Gastroesophageal sphincter (tissue), 4 donors: ENCODE measurements at regions not wholly inside any gene's neighbourhood (a gene's known extent, or its start where the extent isn't known, plus 50 kb on each side); places are given as distances from the start of the nearest gene placed in this dataset.
"Not testable (repeated sequence)": the region's sequence is repeated elsewhere in the genome, so short reads cannot be mapped to it uniquely, and the experiment has no call there.

Experiments
- ATAC-seq: fragments of 150-250 bp; one replicate; pipeline ENCODE4 v1.9.1; 2016; ENCODE audit warnings: mild to moderate bottlenecking, moderate library complexity
- H3K27ac ChIP-seq, 4 donors: fragments of 200-600 bp; sonication (generic) in 3 of 4; 1 replicate in 3 of 4; 2 replicates in 1 of 4; pipeline ENCODE4 v1.5.1; 2016 to 2019
- H3K27me3 ChIP-seq: fragments of 200-600 bp; sonication (generic); one replicate; pipeline ENCODE4 v1.5.1; 2019
- H3K36me3 ChIP-seq, 2 donors: fragments of 200-600 bp; sonication (generic); one replicate each; pipeline ENCODE4 v1.5.1; 2019; ENCODE audit warnings: control low read depth in 1 of 2
- H3K4me1 ChIP-seq, 3 donors: fragments of 200-600 bp; sonication (generic); 1 replicate in 2 of 3; 2 replicates in 1 of 3; pipeline ENCODE4 v1.5.1; 2016 to 2019; ENCODE audit warnings: control low read depth in 2 of 3
- H3K4me3 ChIP-seq, 2 donors: fragments of 200-600 bp; sonication (generic); one replicate each; pipeline ENCODE4 v1.5.1; 2019; ENCODE audit warnings: mild to moderate bottlenecking in 1 of 2, moderate library complexity in 1 of 2
- H3K9me3 ChIP-seq, 3 donors: fragments of 200-600 bp; sonication (generic); one replicate each; pipeline ENCODE4 v1.5.1; 2017 to 2019; ENCODE audit warnings: control low read depth in 2 of 3
- CTCF ChIP-seq, 4 experiments: fragments of 200-600 bp in 2 of 4; fragments of 450-650 bp in 2 of 4; sonication (generic) in 1 of 4; IDR thresholded peaks; one replicate each; pipeline ENCODE4 v1.5.1; 2017 to 2019; ENCODE audit warnings: antibody characterized with exemption in 4 of 4, mild to moderate bottlenecking in 2 of 4, moderate library complexity in 2 of 4
- EP300 ChIP-seq: sonication (generic); formaldehyde crosslinking; IDR thresholded peaks from one replicate; pipeline ENCODE4 v1.6.1; 2017; ENCODE audit warnings: antibody characterized with exemption, mild to moderate bottlenecking
- POLR2A ChIP-seq, 2 donors: fragments of 450-650 bp; IDR thresholded peaks; one replicate each; pipeline ENCODE4 v1.6.1; 2017; ENCODE audit warnings: antibody characterized with exemption in 2 of 2, mild to moderate bottlenecking in 2 of 2, moderate library complexity in 1 of 2
- POLR2AphosphoS5 ChIP-seq: sonication (generic); formaldehyde crosslinking; IDR thresholded peaks from one replicate; pipeline ENCODE4 v1.6.1; 2017; ENCODE audit warnings: antibody characterized with exemption
- WGBS, 2 donors: methylation state at CpG; one replicate each; pipeline ENCODE4 v1.1.5; 2018; ENCODE audit warnings: low coverage in 1 of 2; 5-methylcytosine and 5-hydroxymethylcytosine counted together

- no peak for TF ChIP-seq CTCF (IDR thresholded peaks at IDR 0.05)
- TF ChIP-seq POLR2A (IDR thresholded peaks at IDR 0.05) = no peak
- TF ChIP-seq EP300 = no peak
- TF ChIP-seq POLR2AphosphoS5 = no peak
- Histone ChIP-seq H3K27ac (no peak overlapping the region), H3K4me1 (no peaks in the 10 kb centered on the region), H3K9me3 (no peaks in the 10 kb centered on the region), H3K36me3 (no peaks in the 10 kb centered on the region), H3K4me3 (no peak overlapping the region), H3K27me3 (no peaks in the 10 kb centered on the region)
- 86 to 94% methylated on average over 7 of the region's 7 CpGs for WGBS, 2 donors
- no peak for ATAC-seq
Observed at GRCh38 chr9:38246833-38247232, 145.7 kb upstream of the ALDH1B1 start.

- H3K4me1 ChIP-seq = no peaks in the 10 kb centered on the region
- 67 to 80% methylated on average over 1 of the region's 1 CpG for WGBS, 2 donors
- no peaks in the 10 kb centered on the region for H3K36me3 ChIP-seq
- H3K9me3 ChIP-seq = no peaks in the 10 kb centered on the region
- ATAC-seq = no peak
- H3K27me3 ChIP-seq = no peaks in the 10 kb centered on the region
- no peak overlapping the region for H3K4me3 ChIP-seq
- TF ChIP-seq POLR2A (IDR thresholded peaks at IDR 0.05) (no peak), EP300 (no peak), POLR2AphosphoS5 (no peak), CTCF (IDR thresholded peaks at IDR 0.05) (no peak)
- no peak overlapping the region for H3K27ac ChIP-seq
Observed at GRCh38 chr9:38244971-38245370, 147.5 kb upstream of the ALDH1B1 start.

GRCh38 chr9:38243993-38244392, 148.5 kb upstream of the ALDH1B1 start:
- H3K36me3 ChIP-seq = no peaks in the 10 kb centered on the region
- ATAC-seq = no peak
- no peaks in the 10 kb centered on the region for H3K27me3 ChIP-seq
- 76 to 91% methylated on average over 3 to 4 of the region's 4 CpGs for whole genome bisulfite sequencing, 2 donors
- H3K27ac ChIP-seq = no peak overlapping the region
- no peaks in the 10 kb centered on the region for H3K4me1 ChIP-seq
- H3K9me3 ChIP-seq = no peaks in the 10 kb centered on the region
- H3K4me3 ChIP-seq = no peak overlapping the region
- no peak for TF ChIP-seq POLR2AphosphoS5
- no peak for TF ChIP-seq EP300
- no peak for TF ChIP-seq POLR2A (IDR thresholded peaks at IDR 0.05)
- no peak for TF ChIP-seq CTCF (IDR thresholded peaks at IDR 0.05)

GRCh38 chr9:38242151-38242550, 150.4 kb upstream of the ALDH1B1 start:
- not testable (repeated sequence) for H3K4me1 ChIP-seq, H3K27ac ChIP-seq, H3K27me3 ChIP-seq, H3K36me3 ChIP-seq, H3K4me3 ChIP-seq, ATAC-seq, H3K9me3 ChIP-seq
- WGBS, 2 donors = no CpG with 5 or more reads among the region's 30 CpGs

- WGBS, 2 donors = 100% methylated on average over 1 of the region's 2 CpGs; no CpG with 5 or more reads in 1 of the 2 donors
- Histone ChIP-seq H3K4me1 (no peaks in the 10 kb centered on the region), H3K9me3 (no peaks in the 10 kb centered on the region), H3K4me3 (no peak overlapping the region), H3K27me3 (no peaks in the 10 kb centered on the region), H3K27ac (no peak overlapping the region), H3K36me3 (no peaks in the 10 kb centered on the region)
- no peak for ATAC-seq
- TF ChIP-seq EP300 (no peak), POLR2AphosphoS5 (no peak), POLR2A (IDR thresholded peaks at IDR 0.05) (no peak), CTCF (IDR thresholded peaks at IDR 0.05) (no peak)
Observed at GRCh38 chr9:38240051-38240450, 152.5 kb upstream of the ALDH1B1 start.

- no peak overlapping the region for H3K4me3 ChIP-seq
- 80 to 100% methylated on average over 1 to 2 of the region's 5 CpGs for WGBS, 2 donors
- no peak for ATAC-seq
- no peaks in the 10 kb centered on the region for H3K9me3 ChIP-seq
- peaks cover 6% of the 10 kb centered on the region for H3K27me3 ChIP-seq
- H3K36me3 ChIP-seq = no peaks in the 10 kb centered on the region
- H3K27ac ChIP-seq = no peak overlapping the region
- TF ChIP-seq EP300 = no peak
- TF ChIP-seq CTCF (IDR thresholded peaks at IDR 0.05) = no peak
- no peak for TF ChIP-seq POLR2AphosphoS5
- TF ChIP-seq POLR2A (IDR thresholded peaks at IDR 0.05) = no peak
- no peaks in the 10 kb centered on the region for H3K4me1 ChIP-seq
Observed at GRCh38 chr9:38235244-38235643, 157.3 kb upstream of the ALDH1B1 start.
